NCI-H128 (cell line): ENCODE measurements at regions not wholly inside any gene's neighbourhood (a gene's known extent, or its start where the extent isn't known, plus 50 kb on each side); places are given as distances from the start of the nearest gene placed in this dataset.

Experiments used
- DNase-seq: peaks from one replicate; lab custom pipeline; 2025; ENCODE audit not compliant: unreplicated experiment; lab: John Stamatoyannopoulos, UW

GRCh38 chr14:26021759-26022158, 576.1 kb downstream of the NOVA1 start:
- DNase-seq = no peak

GRCh38 chr14:26017270-26017669, 580.6 kb downstream of the NOVA1 start:
- DNase-seq = no peak

GRCh38 chr14:26008290-26008689, 589.5 kb downstream of the NOVA1 start:
- DNase-seq = no peak

GRCh38 chr14:26004342-26004741, 593.5 kb downstream of the NOVA1 start:
- DNase-seq = no peak

- no peak for DNase-seq
Measured at GRCh38 chr14:25993830-25994229, 604.0 kb downstream of the NOVA1 start.

- no peak for DNase-seq
Measured at GRCh38 chr14:25988536-25988935, 609.3 kb downstream of the NOVA1 start.

GRCh38 chr14:25955772-25956171, 642.1 kb downstream of the NOVA1 start:
- DNase-seq = no peak

GRCh38 chr14:25953532-25954139, 644.2 kb downstream of the NOVA1 start:
- no peak for DNase-seq

- no peak for DNase-seq
Measured at GRCh38 chr14:25945746-25946145, 652.1 kb downstream of the NOVA1 start.

GRCh38 chr14:25944020-25944419, 653.8 kb downstream of the NOVA1 start:
- DNase-seq = no peak

- no peak for DNase-seq
Measured at GRCh38 chr14:25943329-25943728, 654.5 kb downstream of the NOVA1 start.

GRCh38 chr14:25942090-25942489, 655.7 kb downstream of the NOVA1 start:
- DNase-seq = no peak

GRCh38 chr14:25933731-25934130, 664.1 kb downstream of the NOVA1 start:
- no peak for DNase-seq

GRCh38 chr14:25929881-25930615, 667.8 kb downstream of the NOVA1 start:
- no peak for DNase-seq

GRCh38 chr14:25911831-25912230, 686.0 kb downstream of the NOVA1 start:
- no peak for DNase-seq

- DNase-seq = no peak
Measured at GRCh38 chr14:25909045-25909747, 688.6 kb downstream of the NOVA1 start.

GRCh38 chr14:25908277-25909044, 689.4 kb downstream of the NOVA1 start:
- no peak for DNase-seq

- no peak for DNase-seq
Measured at GRCh38 chr14:25904446-25904845, 693.4 kb downstream of the NOVA1 start.

- DNase-seq = no peak
Measured at GRCh38 chr14:25899197-25899596, 698.6 kb downstream of the NOVA1 start.

- DNase-seq = no peak
Measured at GRCh38 chr14:25896777-25897176, 701.1 kb downstream of the NOVA1 start.

- DNase-seq = no peak
Measured at GRCh38 chr14:25895740-25896139, 702.1 kb downstream of the NOVA1 start.
